Jurkat, Clone E6-1 (cell line): ENCODE measurements at regions not wholly inside any gene's neighbourhood (a gene's known extent, or its start where the extent isn't known, plus 50 kb on each side); places are given as distances from the start of the nearest gene placed in this dataset.

Source experiments
- DNase-seq: peaks from one replicate; pipeline ENCODE4 v3.0.0-alpha.2; 2011; ENCODE audit warnings: low read depth, low spot score
- H3K4me3 ChIP-seq: 2 replicates; pipeline ENCODE4 v1.5.1; 2011; ENCODE audit warnings: mild to moderate bottlenecking, low read length, control low read depth, moderate library complexity

- no peak overlapping the region for H3K4me3 ChIP-seq
- no peak for DNase-seq
Measured at GRCh38 chr16:86158688-86159360, 259.9 kb downstream of the IRF8 start.

GRCh38 chr16:86165479-86165878 lies 266.5 kb downstream of the IRF8 start:
- no peak for DNase-seq
- H3K4me3 ChIP-seq, result no peak overlapping the region

- DNase-seq, result no peak
- H3K4me3 ChIP-seq, result no peak overlapping the region
Measured at GRCh38 chr16:86166414-86166813, 267.5 kb downstream of the IRF8 start.

GRCh38 chr16:86167061-86167460 lies 268.1 kb downstream of the IRF8 start:
- DNase-seq, result no peak
- no peak overlapping the region for H3K4me3 ChIP-seq

- H3K4me3 ChIP-seq, result no peak overlapping the region
- DNase-seq, result no peak
Measured at GRCh38 chr16:86170720-86171119, 271.8 kb downstream of the IRF8 start.

- DNase-seq, result no peak
- no peak overlapping the region for H3K4me3 ChIP-seq
Measured at GRCh38 chr16:86171329-86171728, 272.4 kb downstream of the IRF8 start.

- DNase-seq, result no peak
- H3K4me3 ChIP-seq, result no peak overlapping the region
Measured at GRCh38 chr16:86175816-86176215, 276.9 kb downstream of the IRF8 start.

GRCh38 chr16:86176462-86176861 lies 277.5 kb downstream of the IRF8 start:
- DNase-seq, result no peak
- no peak overlapping the region for H3K4me3 ChIP-seq

- no peak overlapping the region for H3K4me3 ChIP-seq
- DNase-seq, result no peak
Measured at GRCh38 chr16:86180244-86180643, 281.3 kb downstream of the IRF8 start.

GRCh38 chr16:86180780-86181179 lies 281.8 kb downstream of the IRF8 start:
- no peak overlapping the region for H3K4me3 ChIP-seq
- no peak for DNase-seq

- no peak for DNase-seq
- H3K4me3 ChIP-seq, result no peak overlapping the region
Measured at GRCh38 chr16:86181526-86181925, 282.6 kb downstream of the IRF8 start.

GRCh38 chr16:86184185-86184584 lies 285.2 kb downstream of the IRF8 start:
- H3K4me3 ChIP-seq, result no peak overlapping the region
- no peak for DNase-seq

GRCh38 chr16:86185089-86185488 lies 286.1 kb downstream of the IRF8 start:
- H3K4me3 ChIP-seq, result no peak overlapping the region
- no peak for DNase-seq

- H3K4me3 ChIP-seq, result no peak overlapping the region
Measured at GRCh38 chr16:86186313-86186712, 287.4 kb downstream of the IRF8 start.

GRCh38 chr16:86189934-86190333 lies 291.0 kb downstream of the IRF8 start:
- no peak for DNase-seq

More at GRCh38 chr16:86186313-86186712, 287.4 kb downstream of the IRF8 start:
- no peak for DNase-seq

GRCh38 chr16:86191663-86192062 lies 292.7 kb downstream of the IRF8 start:
- DNase-seq, result no peak

More at GRCh38 chr16:86189934-86190333, 291.0 kb downstream of the IRF8 start:
- H3K4me3 ChIP-seq, result no peak overlapping the region

GRCh38 chr16:86193528-86194193 lies 294.7 kb downstream of the IRF8 start:
- no peak overlapping the region for H3K4me3 ChIP-seq
- no peak for DNase-seq

More at GRCh38 chr16:86191663-86192062, 292.7 kb downstream of the IRF8 start:
- no peak overlapping the region for H3K4me3 ChIP-seq

- H3K4me3 ChIP-seq, result no peak overlapping the region
- no peak for DNase-seq
Measured at GRCh38 chr16:86195863-86196630, 297.1 kb downstream of the IRF8 start.

- H3K4me3 ChIP-seq, result no peak overlapping the region
- no peak for DNase-seq
Measured at GRCh38 chr16:86196687-86197391, 297.9 kb downstream of the IRF8 start.
